ENCODE measurements at regions not wholly inside any gene's neighbourhood (a gene's known extent, or its start where the extent isn't known, plus 50 kb on each side); places are given as distances from the start of the nearest gene placed in this dataset.

GRCh38 chr1:221154932-221155331, 275.7 kb downstream of the HLX start:
- POLR2A ChIA-PET: no interaction called here
- in situ Hi-C loops (cut with HindIII; ENCODE audit: extremely low pct_ligation_motif_present, low pct_unique_long_range_greater_than_20kb) (no loop called here), intact Hi-C loops (cut with micrococcal nuclease; ENCODE audit: unreplicated experiment) (no loop called here)
- WGBS (ENCODE audit: low lambda C conversion rate): 0% methylated on average over 1 of the region's 1 CpG
- Histone ChIP-seq H3K79me2 (ENCODE audit: insufficient read depth, low read length) (no peaks in the 10 kb centered on the region), H4K20me1 (ENCODE audit: insufficient read depth, low read length) (no peaks in the 10 kb centered on the region), H3K9me3 (ENCODE audit: low read length) (no peaks in the 10 kb centered on the region), H2AFZ (ENCODE audit: low read length) (no peak overlapping the region), H3K27me3 (ENCODE audit: control insufficient read depth in 1 of 2, insufficient read depth in 2 of 2, low read length in 2 of 2) (no peaks in the 10 kb centered on the region), H3K4me1 (ENCODE audit: insufficient read depth, low read length) (no peaks in the 10 kb centered on the region), H3K27ac (ENCODE audit: extremely low read length, insufficient read depth, low read length) (no peak overlapping the region), H3K4me3 (replicated peaks in 1 of 3; ENCODE audit: insufficient read depth in 1 of 3, low read depth in 2 of 3, low read length in 3 of 3) (no peak overlapping the region), H3K9ac (ENCODE audit: insufficient read depth, low read depth, low read length) (no peak overlapping the region), H3K36me3 (replicated peaks in 1 of 2; ENCODE audit: control insufficient read depth in 1 of 2, insufficient read depth in 2 of 2, low read length in 2 of 2) (no peaks in the 10 kb centered on the region), H3K4me2 (ENCODE audit: low read depth, low read length) (no peak overlapping the region)
- ATAC-seq (no peak), DNase-seq (ENCODE audit: low spot score) (no peak), FAIRE-seq (no peak)
- no TSS peak for BruUV-seq (replicated peaks)
- CTCF ChIA-PET (ENCODE audit: low intra/inter-chr PET ratio, low total read pairs): no interaction called here
- TF ChIP-seq ZBTB42 (CRISPR knock-in tag; IDR thresholded peaks at IDR 0.05) (no peak), ZNF180 (CRISPR knock-in tag; IDR thresholded peaks at IDR 0.05; ENCODE audit: borderline replicate concordance, low read depth) (no peak), MTA3 (CRISPR knock-in tag; IDR thresholded peaks at IDR 0.05) (no peak), ISX (CRISPR knock-in tag; conservative IDR thresholded peaks at IDR 0.05) (no peak), ZNF576 (CRISPR knock-in tag; IDR thresholded peaks at IDR 0.05) (no peak), SUZ12 (IDR thresholded peaks at IDR 0.05; ENCODE audit: low read depth, low read length) (no peak), ZMYM4 (CRISPR knock-in tag; IDR thresholded peaks at IDR 0.05) (no peak), CEBPG (CRISPR knock-in tag; IDR thresholded peaks at IDR 0.05) (no peak), ZNF124 (CRISPR knock-in tag; IDR thresholded peaks at IDR 0.05) (no peak), JUN (CRISPR knock-in tag; IDR thresholded peaks at IDR 0.05) (no peak), ESRRA (CRISPR knock-in tag; IDR thresholded peaks at IDR 0.05; ENCODE audit: low read depth) (no peak), ZNF225 (CRISPR knock-in tag; IDR thresholded peaks at IDR 0.05) (no peak)
- TF ChIP-seq, protein P1, sequence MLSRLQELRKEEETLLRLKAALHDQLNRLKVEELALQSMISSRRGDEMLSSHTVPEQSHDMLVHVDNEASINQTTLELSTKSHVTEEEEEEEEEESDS (CRISPR knock-in tag; IDR thresholded peaks at IDR 0.05; ENCODE audit: borderline replicate concordance): no peak
- TF ChIP-seq, protein P2, sequence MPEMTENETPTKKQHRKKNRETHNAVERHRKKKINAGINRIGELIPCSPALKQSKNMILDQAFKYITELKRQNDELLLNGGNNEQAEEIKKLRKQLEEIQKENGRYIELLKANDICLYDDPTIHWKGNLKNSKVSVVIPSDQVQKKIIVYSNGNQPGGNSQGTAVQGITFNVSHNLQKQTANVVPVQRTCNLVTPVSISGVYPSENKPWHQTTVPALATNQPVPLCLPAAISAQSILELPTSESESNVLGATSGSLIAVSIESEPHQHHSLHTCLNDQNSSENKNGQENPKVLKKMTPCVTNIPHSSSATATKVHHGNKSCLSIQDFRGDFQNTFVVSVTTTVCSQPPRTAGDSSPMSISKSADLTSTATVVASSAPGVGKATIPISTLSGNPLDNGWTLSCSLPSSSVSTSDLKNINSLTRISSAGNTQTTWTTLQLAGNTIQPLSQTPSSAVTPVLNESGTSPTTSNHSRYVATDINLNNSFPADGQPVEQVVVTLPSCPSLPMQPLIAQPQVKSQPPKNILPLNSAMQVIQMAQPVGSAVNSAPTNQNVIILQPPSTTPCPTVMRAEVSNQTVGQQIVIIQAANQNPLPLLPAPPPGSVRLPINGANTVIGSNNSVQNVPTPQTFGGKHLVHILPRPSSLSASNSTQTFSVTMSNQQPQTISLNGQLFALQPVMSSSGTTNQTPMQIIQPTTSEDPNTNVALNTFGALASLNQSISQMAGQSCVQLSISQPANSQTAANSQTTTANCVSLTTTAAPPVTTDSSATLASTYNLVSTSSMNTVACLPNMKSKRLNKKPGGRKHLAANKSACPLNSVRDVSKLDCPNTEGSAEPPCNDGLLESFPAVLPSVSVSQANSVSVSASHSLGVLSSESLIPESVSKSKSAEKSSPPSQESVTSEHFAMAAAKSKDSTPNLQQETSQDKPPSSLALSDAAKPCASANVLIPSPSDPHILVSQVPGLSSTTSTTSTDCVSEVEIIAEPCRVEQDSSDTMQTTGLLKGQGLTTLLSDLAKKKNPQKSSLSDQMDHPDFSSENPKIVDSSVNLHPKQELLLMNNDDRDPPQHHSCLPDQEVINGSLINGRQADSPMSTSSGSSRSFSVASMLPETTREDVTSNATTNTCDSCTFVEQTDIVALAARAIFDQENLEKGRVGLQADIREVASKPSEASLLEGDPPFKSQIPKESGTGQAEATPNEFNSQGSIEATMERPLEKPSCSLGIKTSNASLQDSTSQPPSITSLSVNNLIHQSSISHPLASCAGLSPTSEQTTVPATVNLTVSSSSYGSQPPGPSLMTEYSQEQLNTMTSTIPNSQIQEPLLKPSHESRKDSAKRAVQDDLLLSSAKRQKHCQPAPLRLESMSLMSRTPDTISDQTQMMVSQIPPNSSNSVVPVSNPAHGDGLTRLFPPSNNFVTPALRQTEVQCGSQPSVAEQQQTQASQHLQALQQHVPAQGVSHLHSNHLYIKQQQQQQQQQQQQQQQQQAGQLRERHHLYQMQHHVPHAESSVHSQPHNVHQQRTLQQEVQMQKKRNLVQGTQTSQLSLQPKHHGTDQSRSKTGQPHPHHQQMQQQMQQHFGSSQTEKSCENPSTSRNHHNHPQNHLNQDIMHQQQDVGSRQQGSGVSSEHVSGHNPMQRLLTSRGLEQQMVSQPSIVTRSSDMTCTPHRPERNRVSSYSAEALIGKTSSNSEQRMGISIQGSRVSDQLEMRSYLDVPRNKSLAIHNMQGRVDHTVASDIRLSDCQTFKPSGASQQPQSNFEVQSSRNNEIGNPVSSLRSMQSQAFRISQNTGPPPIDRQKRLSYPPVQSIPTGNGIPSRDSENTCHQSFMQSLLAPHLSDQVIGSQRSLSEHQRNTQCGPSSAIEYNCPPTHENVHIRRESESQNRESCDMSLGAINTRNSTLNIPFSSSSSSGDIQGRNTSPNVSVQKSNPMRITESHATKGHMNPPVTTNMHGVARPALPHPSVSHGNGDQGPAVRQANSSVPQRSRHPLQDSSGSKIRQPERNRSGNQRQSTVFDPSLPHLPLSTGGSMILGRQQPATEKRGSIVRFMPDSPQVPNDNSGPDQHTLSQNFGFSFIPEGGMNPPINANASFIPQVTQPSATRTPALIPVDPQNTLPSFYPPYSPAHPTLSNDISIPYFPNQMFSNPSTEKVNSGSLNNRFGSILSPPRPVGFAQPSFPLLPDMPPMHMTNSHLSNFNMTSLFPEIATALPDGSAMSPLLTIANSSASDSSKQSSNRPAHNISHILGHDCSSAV (CRISPR knock-in tag; IDR thresholded peaks at IDR 0.05; ENCODE audit: borderline replicate concordance): no peak
- TF ChIP-seq, protein P3, sequence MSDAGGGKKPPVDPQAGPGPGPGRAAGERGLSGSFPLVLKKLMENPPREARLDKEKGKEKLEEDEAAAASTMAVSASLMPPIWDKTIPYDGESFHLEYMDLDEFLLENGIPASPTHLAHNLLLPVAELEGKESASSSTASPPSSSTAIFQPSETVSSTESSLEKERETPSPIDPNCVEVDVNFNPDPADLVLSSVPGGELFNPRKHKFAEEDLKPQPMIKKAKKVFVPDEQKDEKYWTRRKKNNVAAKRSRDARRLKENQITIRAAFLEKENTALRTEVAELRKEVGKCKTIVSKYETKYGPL (CRISPR knock-in tag; IDR thresholded peaks at IDR 0.05): no peak

Measured in HepG2 (cell line).